ENCODE measurements at regions not wholly inside any gene's neighbourhood (a gene's known extent, or its start where the extent isn't known, plus 50 kb on each side); places are given as distances from the start of the nearest gene placed in this dataset.

- Mint-ChIP-seq H3K27ac (no peak overlapping the region), H3K4me1 (no peaks in the 10 kb centered on the region), H3K36me3 (no peaks in the 10 kb centered on the region), H3K9me3 (peaks cover 0 to 14% (median under 1%) of the 10 kb centered on the region in 8 donors), H3K4me3 (no peak overlapping the region), H3K27me3 (no peaks in the 10 kb centered on the region)
- H3K4me1 ChIP-seq (ENCODE audit: insufficient read depth, low read length), result no peaks in the 10 kb centered on the region
- ChIA-PET POLR2A (ENCODE audit: partially characterized antibody) (no interaction called here), CTCF (ENCODE audit: partially characterized antibody) (no interaction called here)
- H3K27me3 ChIP-seq (ENCODE audit: insufficient read depth, low read length), result no peaks in the 10 kb centered on the region
- H3K36me3 ChIP-seq (ENCODE audit: insufficient read depth, low read length), result no peaks in the 10 kb centered on the region
- intact Hi-C loops (cut with micrococcal nuclease), result no loop called here
- no peak overlapping the region for H3K4me3 ChIP-seq (ENCODE audit: low read length in 2 of 2)
- no peak overlapping the region for H3K27ac ChIP-seq (ENCODE audit: low read depth, low read length)
- H3K9me3 ChIP-seq (ENCODE audit: control insufficient read depth in 1 of 2, low read length in 2 of 2), result no peaks in the 10 kb centered on the region
- DNase-seq, result no peak
Observed at GRCh38 chr1:163813251-163813650, 491.5 kb downstream of the NUF2 start.

GRCh38 chr1:163820226-163820625 is 498.5 kb downstream of the NUF2 start:
- intact Hi-C loops (cut with micrococcal nuclease), result no loop called here
- ChIA-PET CTCF (ENCODE audit: partially characterized antibody) (no interaction called here), POLR2A (ENCODE audit: partially characterized antibody) (no interaction called here)
- Mint-ChIP-seq H3K4me3 (no peak overlapping the region), H3K36me3 (no peaks in the 10 kb centered on the region), H3K27me3 (no peaks in the 10 kb centered on the region), H3K4me1 (no peaks in the 10 kb centered on the region), H3K9me3 (peaks cover 0 to 9% (median 4%) of the 10 kb centered on the region in 8 donors), H3K27ac (no peak overlapping the region)
- no peak overlapping the region for H3K4me3 ChIP-seq (ENCODE audit: low read length in 2 of 2)
- H3K36me3 ChIP-seq (ENCODE audit: insufficient read depth, low read length), result no peaks in the 10 kb centered on the region
- H3K27ac ChIP-seq (ENCODE audit: low read depth, low read length), result no peak overlapping the region
- H3K9me3 ChIP-seq (ENCODE audit: control insufficient read depth in 1 of 2, low read length in 2 of 2), result no peaks in the 10 kb centered on the region
- H3K4me1 ChIP-seq (ENCODE audit: insufficient read depth, low read length), result no peaks in the 10 kb centered on the region
- H3K27me3 ChIP-seq (ENCODE audit: insufficient read depth, low read length), result no peaks in the 10 kb centered on the region
- no peak for DNase-seq

GRCh38 chr1:163820766-163821165 is 499.0 kb downstream of the NUF2 start:
- POLR2A ChIA-PET (ENCODE audit: partially characterized antibody), result no interaction called here
- CTCF ChIA-PET (ENCODE audit: partially characterized antibody), result no interaction called here

GRCh38 chr1:163821679-163822078 is 499.9 kb downstream of the NUF2 start:
- no peak overlapping the region for H3K27ac ChIP-seq (ENCODE audit: low read depth, low read length)
- no peaks in the 10 kb centered on the region for H3K27me3 ChIP-seq (ENCODE audit: insufficient read depth, low read length)
- intact Hi-C loops (cut with micrococcal nuclease), result no loop called here
- H3K4me1 Mint-ChIP-seq, result no peaks in the 10 kb centered on the region
- no peaks in the 10 kb centered on the region for H3K4me1 ChIP-seq (ENCODE audit: insufficient read depth, low read length)
- no peak for DNase-seq
- H3K27me3 Mint-ChIP-seq, result no peaks in the 10 kb centered on the region
- ChIA-PET POLR2A (ENCODE audit: partially characterized antibody) (no interaction called here), CTCF (ENCODE audit: partially characterized antibody) (no interaction called here)
- H3K9me3 Mint-ChIP-seq, result peaks cover 0 to 9% (median 2%) of the 10 kb centered on the region in 8 donors
- H3K27ac Mint-ChIP-seq, result no peak overlapping the region
- H3K9me3 ChIP-seq (ENCODE audit: control insufficient read depth in 1 of 2, low read length in 2 of 2), result no peaks in the 10 kb centered on the region
- no peak overlapping the region for H3K4me3 Mint-ChIP-seq
- H3K36me3 ChIP-seq (ENCODE audit: insufficient read depth, low read length), result no peaks in the 10 kb centered on the region
- no peak overlapping the region for H3K4me3 ChIP-seq (ENCODE audit: low read length in 2 of 2)
- no peaks in the 10 kb centered on the region for H3K36me3 Mint-ChIP-seq

More at GRCh38 chr1:163820766-163821165, 499.0 kb downstream of the NUF2 start:
- peaks cover 0 to 9% (median 4%) of the 10 kb centered on the region in 8 donors for H3K9me3 Mint-ChIP-seq
- no peak for DNase-seq
- no peak overlapping the region for H3K27ac ChIP-seq (ENCODE audit: low read depth, low read length)
- no peaks in the 10 kb centered on the region for H3K36me3 ChIP-seq (ENCODE audit: insufficient read depth, low read length)
- H3K27ac Mint-ChIP-seq, result no peak overlapping the region
- no peaks in the 10 kb centered on the region for H3K27me3 ChIP-seq (ENCODE audit: insufficient read depth, low read length)
- no peaks in the 10 kb centered on the region for H3K9me3 ChIP-seq (ENCODE audit: control insufficient read depth in 1 of 2, low read length in 2 of 2)
- H3K27me3 Mint-ChIP-seq, result no peaks in the 10 kb centered on the region
- H3K4me1 ChIP-seq (ENCODE audit: insufficient read depth, low read length), result no peaks in the 10 kb centered on the region
- H3K4me3 Mint-ChIP-seq, result no peak overlapping the region
- no peak overlapping the region for H3K4me3 ChIP-seq (ENCODE audit: low read length in 2 of 2)
- no peaks in the 10 kb centered on the region for H3K4me1 Mint-ChIP-seq
- intact Hi-C loops (cut with micrococcal nuclease), result no loop called here
- no peaks in the 10 kb centered on the region for H3K36me3 Mint-ChIP-seq

- Histone ChIP-seq H3K4me1 (ENCODE audit: insufficient read depth, low read length) (no peaks in the 10 kb centered on the region), H3K27ac (ENCODE audit: low read depth, low read length) (no peak overlapping the region), H3K4me3 (ENCODE audit: low read length in 2 of 2) (no peak overlapping the region), H3K36me3 (ENCODE audit: insufficient read depth, low read length) (no peaks in the 10 kb centered on the region), H3K9me3 (ENCODE audit: control insufficient read depth in 1 of 2, low read length in 2 of 2) (no peaks in the 10 kb centered on the region), H3K27me3 (ENCODE audit: insufficient read depth, low read length) (no peaks in the 10 kb centered on the region)
- intact Hi-C loops (cut with micrococcal nuclease), result no loop called here
- Mint-ChIP-seq H3K9me3 (peaks cover 0 to 9% (median 2%) of the 10 kb centered on the region in 8 donors), H3K4me1 (no peaks in the 10 kb centered on the region), H3K27ac (no peak overlapping the region), H3K36me3 (no peaks in the 10 kb centered on the region), H3K27me3 (no peaks in the 10 kb centered on the region), H3K4me3 (no peak overlapping the region)
- ChIA-PET POLR2A (ENCODE audit: partially characterized antibody) (no interaction called here), CTCF (ENCODE audit: partially characterized antibody) (no interaction called here)
- no peak for DNase-seq
Observed at GRCh38 chr1:163823017-163823416, 501.3 kb downstream of the NUF2 start.

GRCh38 chr1:163824006-163824405 is 502.3 kb downstream of the NUF2 start:
- Mint-ChIP-seq H3K27me3 (no peaks in the 10 kb centered on the region), H3K36me3 (no peaks in the 10 kb centered on the region), H3K27ac (no peak overlapping the region), H3K9me3 (peaks cover 0 to 9% (median 2%) of the 10 kb centered on the region in 8 donors), H3K4me1 (no peaks in the 10 kb centered on the region), H3K4me3 (no peak overlapping the region)
- no peak overlapping the region for H3K27ac ChIP-seq (ENCODE audit: low read depth, low read length)
- no peaks in the 10 kb centered on the region for H3K9me3 ChIP-seq (ENCODE audit: control insufficient read depth in 1 of 2, low read length in 2 of 2)
- no peaks in the 10 kb centered on the region for H3K36me3 ChIP-seq (ENCODE audit: insufficient read depth, low read length)
- ChIA-PET CTCF (ENCODE audit: partially characterized antibody) (no interaction called here), POLR2A (ENCODE audit: partially characterized antibody) (no interaction called here)
- intact Hi-C loops (cut with micrococcal nuclease), result no loop called here
- no peak overlapping the region for H3K4me3 ChIP-seq (ENCODE audit: low read length in 2 of 2)
- no peaks in the 10 kb centered on the region for H3K4me1 ChIP-seq (ENCODE audit: insufficient read depth, low read length)
- DNase-seq, result no peak
- no peaks in the 10 kb centered on the region for H3K27me3 ChIP-seq (ENCODE audit: insufficient read depth, low read length)

- POLR2A ChIA-PET (ENCODE audit: partially characterized antibody), result no interaction called here
- H3K9me3 ChIP-seq (ENCODE audit: control insufficient read depth in 1 of 2, low read length in 2 of 2), result no peaks in the 10 kb centered on the region
- Mint-ChIP-seq H3K36me3 (no peaks in the 10 kb centered on the region), H3K27me3 (no peaks in the 10 kb centered on the region), H3K4me1 (no peaks in the 10 kb centered on the region), H3K9me3 (peaks cover 0 to 9% (median 2%) of the 10 kb centered on the region in 8 donors), H3K4me3 (no peak overlapping the region), H3K27ac (no peak overlapping the region)
- no peak overlapping the region for H3K27ac ChIP-seq (ENCODE audit: low read depth, low read length)
- no peak overlapping the region for H3K4me3 ChIP-seq (ENCODE audit: low read length in 2 of 2)
- no peaks in the 10 kb centered on the region for H3K4me1 ChIP-seq (ENCODE audit: insufficient read depth, low read length)
- DNase-seq, result no peak
- intact Hi-C loops (cut with micrococcal nuclease), result no loop called here
- CTCF ChIA-PET (ENCODE audit: partially characterized antibody), result no interaction called here
- no peaks in the 10 kb centered on the region for H3K27me3 ChIP-seq (ENCODE audit: insufficient read depth, low read length)
- no peaks in the 10 kb centered on the region for H3K36me3 ChIP-seq (ENCODE audit: insufficient read depth, low read length)
Observed at GRCh38 chr1:163824490-163824889, 502.7 kb downstream of the NUF2 start.

GRCh38 chr1:163826500-163826899 is 504.7 kb downstream of the NUF2 start:
- Histone ChIP-seq H3K4me3 (ENCODE audit: low read length in 2 of 2) (no peak overlapping the region), H3K4me1 (ENCODE audit: insufficient read depth, low read length) (no peaks in the 10 kb centered on the region), H3K27me3 (ENCODE audit: insufficient read depth, low read length) (no peaks in the 10 kb centered on the region), H3K9me3 (ENCODE audit: control insufficient read depth in 1 of 2, low read length in 2 of 2) (no peaks in the 10 kb centered on the region), H3K27ac (ENCODE audit: low read depth, low read length) (no peak overlapping the region), H3K36me3 (ENCODE audit: insufficient read depth, low read length) (no peaks in the 10 kb centered on the region)
- Mint-ChIP-seq H3K4me3 (no peak overlapping the region), H3K9me3 (peaks cover 0 to 9% (median under 1%) of the 10 kb centered on the region in 8 donors), H3K27me3 (no peaks in the 10 kb centered on the region), H3K36me3 (no peaks in the 10 kb centered on the region), H3K4me1 (no peaks in the 10 kb centered on the region), H3K27ac (no peak overlapping the region)
- ChIA-PET CTCF (ENCODE audit: partially characterized antibody) (no interaction called here), POLR2A (ENCODE audit: partially characterized antibody) (no interaction called here)
- DNase-seq, result no peak
- intact Hi-C loops (cut with micrococcal nuclease), result no loop called here
